OCI-LY1 (cell line): ENCODE measurements at regions not wholly inside any gene's neighbourhood (a gene's known extent, or its start where the extent isn't known, plus 50 kb on each side); places are given as distances from the start of the nearest gene placed in this dataset.

Experiments
- CTCF ChIP-seq: fragments of 200-600 bp; sonication (generic), shearing (Covaris generic); IDR thresholded peaks from 2 replicates; pipeline ENCODE4 v1.5.1; 2017; ENCODE audit warnings: mild to moderate bottlenecking, antibody characterized with exemption, low read length, moderate library complexity, mixed read lengths
- EZH2 ChIP-seq: fragments of 200-600 bp; sonication (generic), shearing (Covaris generic); IDR thresholded peaks from 2 replicates; pipeline ENCODE4 v1.8.0; 2017; ENCODE audit warnings: borderline replicate concordance, mixed run types, mild to moderate bottlenecking, antibody characterized with exemption, low read length, moderate library complexity, mixed read lengths

GRCh38 chr5:4156889-4157288 is 561.3 kb downstream of the IRX1 start:
- TF ChIP-seq CTCF = no peak
- no peak for TF ChIP-seq EZH2
